HEK293 (cell line): ENCODE measurements at regions not wholly inside any gene's neighbourhood (a gene's known extent, or its start where the extent isn't known, plus 50 kb on each side); places are given as distances from the start of the nearest gene placed in this dataset.

Experiments
- CTCF ChIA-PET: fragments of 350-600 bp; formaldehyde crosslinking; extraction: SDS; loops from one replicate; lab custom pipeline; 2021; ENCODE audit warnings: antibody characterized with exemption; lab: Yijun Ruan, JAX
- POLR2A ChIA-PET: fragments of 300-600 bp; formaldehyde crosslinking; extraction: SDS; loops from one replicate; lab custom pipeline; 2020; ENCODE audit warnings: antibody characterized with exemption, inconsistent platforms; lab: Yijun Ruan, JAX
- H3K27ac ChIP-seq: fragments of 200-500 bp; sonication (Bioruptor generic); 2 replicates; pipeline ENCODE4 v1.5.1; 2014; ENCODE audit warnings: low read depth, low read length, control low read depth, inconsistent platforms; ENCODE audit errors: extremely low read depth
- H3K36me3 ChIP-seq, 2 experiments: fragments of 200-500 bp in 1 of 2; sonication (Bioruptor generic) in 1 of 2; 1 replicate in 1 of 2; 2 replicates in 1 of 2; pipeline ENCODE4 v1.5.1; 2014 to 2017; ENCODE audit warnings: inconsistent platforms in 2 of 2, low read length in 2 of 2; ENCODE audit not compliant: control insufficient read depth in 2 of 2, insufficient read depth in 1 of 2
- H3K4me1 ChIP-seq: fragments of 200-500 bp; sonication (Bioruptor generic); 2 replicates; pipeline ENCODE4 v1.5.1; 2014; ENCODE audit warnings: mild to moderate bottlenecking, low read length, inconsistent platforms; ENCODE audit not compliant: control insufficient read depth, insufficient read depth
- H3K4me3 ChIP-seq: 2 replicates; pipeline ENCODE4 v1.5.1; 2011; ENCODE audit warnings: low read depth, mild to moderate bottlenecking, control low read depth, low read length, moderate library complexity
- H3K9me3 ChIP-seq: fragments of 200-500 bp; sonication (Bioruptor generic); 2 replicates; pipeline ENCODE4 v1.5.1; 2014; ENCODE audit warnings: low read depth, low read length, inconsistent platforms; ENCODE audit not compliant: control insufficient read depth, insufficient read depth
- GLI2 ChIP-seq: fragments of 450-650 bp; formaldehyde crosslinking; IDR thresholded peaks from 2 replicates; pipeline ENCODE4; 2017; ENCODE audit warnings: missing biosample characterization, missing genetic modification characterization, low read depth, borderline replicate concordance
- HOXC10 ChIP-seq: sonication (generic); formaldehyde crosslinking; IDR thresholded peaks from 2 replicates; pipeline ENCODE4 v1.8.1; 2023; ENCODE audit warnings: mild to moderate bottlenecking, missing genetic modification reagents
- OSR2 ChIP-seq: fragments of 450-650 bp; formaldehyde crosslinking; IDR thresholded peaks from 2 replicates; pipeline ENCODE4 v1.5.1; 2016; ENCODE audit warnings: missing biosample characterization, missing genetic modification characterization
- ZBTB7A ChIP-seq: fragments of 450-650 bp; formaldehyde crosslinking; IDR thresholded peaks from 2 replicates; pipeline ENCODE4 v1.5.1; 2016; ENCODE audit warnings: low read depth, missing biosample characterization, missing genetic modification characterization
- ZNF112 ChIP-seq: fragments of 450-650 bp; formaldehyde crosslinking; IDR thresholded peaks from 2 replicates; pipeline ENCODE4 v1.5.0; 2017; ENCODE audit warnings: missing biosample characterization, missing genetic modification characterization
- ZNF121 ChIP-seq: fragments of 450-650 bp; formaldehyde crosslinking; IDR thresholded peaks from 2 replicates; pipeline ENCODE4 v1.5.1; 2016; ENCODE audit warnings: missing biosample characterization, missing genetic modification characterization
- ZNF169 ChIP-seq: fragments of 450-650 bp; formaldehyde crosslinking; IDR thresholded peaks from 2 replicates; pipeline ENCODE4 v1.5.1; 2016; ENCODE audit warnings: missing biosample characterization, missing genetic modification characterization
- ZNF211 ChIP-seq: fragments of 450-650 bp; formaldehyde crosslinking; IDR thresholded peaks from 2 replicates; pipeline ENCODE4 v1.5.1; 2016; ENCODE audit warnings: low read depth, missing biosample characterization, missing genetic modification characterization
- ZNF311 ChIP-seq: fragments of 450-650 bp; formaldehyde crosslinking; IDR thresholded peaks from 2 replicates; pipeline ENCODE4 v1.5.1; 2017; ENCODE audit warnings: missing biosample characterization, missing genetic modification characterization, borderline replicate concordance
- ZNF366 ChIP-seq: fragments of 450-650 bp; formaldehyde crosslinking; conservative IDR thresholded peaks from 2 replicates; pipeline ENCODE4 v1.5.1; 2016; ENCODE audit warnings: missing biosample characterization, missing genetic modification characterization
- ZNF571 ChIP-seq: fragments of 450-650 bp; formaldehyde crosslinking; IDR thresholded peaks from 2 replicates; pipeline ENCODE4 v1.5.0; 2017; ENCODE audit warnings: missing biosample characterization, missing genetic modification characterization
- ZNF623 ChIP-seq: fragments of 450-650 bp; formaldehyde crosslinking; IDR thresholded peaks from 2 replicates; pipeline ENCODE4 v1.5.1; 2016; ENCODE audit warnings: missing biosample characterization, missing genetic modification characterization
- ZNF654 ChIP-seq: fragments of 450-650 bp; formaldehyde crosslinking; IDR thresholded peaks from 2 replicates; pipeline ENCODE4 v1.5.1; 2016; ENCODE audit warnings: low read depth, missing biosample characterization, missing genetic modification characterization
- ZNF660 ChIP-seq: fragments of 450-650 bp; IDR thresholded peaks from 2 replicates; pipeline ENCODE4 v1.5.1; 2018; ENCODE audit warnings: missing biosample characterization, mild to moderate bottlenecking, missing genetic modification characterization
- ZNF701 ChIP-seq: fragments of 450-650 bp; formaldehyde crosslinking; IDR thresholded peaks from 2 replicates; pipeline ENCODE4 v1.5.1; 2016; ENCODE audit warnings: missing biosample characterization, missing genetic modification characterization
- TF ChIP-seq, protein P1 (sequence below): fragments of 450-650 bp; formaldehyde crosslinking; IDR thresholded peaks from 2 replicates; pipeline ENCODE4 v1.5.1; 2016; ENCODE audit warnings: missing biosample characterization, missing genetic modification characterization, borderline replicate concordance
- TF ChIP-seq, protein P2 (sequence below): fragments of 450-650 bp; formaldehyde crosslinking; IDR thresholded peaks from 2 replicates; pipeline ENCODE4 v1.5.1; 2016; ENCODE audit warnings: missing biosample characterization, missing genetic modification characterization, borderline replicate concordance
- TF ChIP-seq, protein P3 (sequence below): fragments of 450-650 bp; formaldehyde crosslinking; IDR thresholded peaks from 2 replicates; pipeline ENCODE4 v1.5.1; 2016; ENCODE audit warnings: missing biosample characterization, missing genetic modification characterization

DNA sequence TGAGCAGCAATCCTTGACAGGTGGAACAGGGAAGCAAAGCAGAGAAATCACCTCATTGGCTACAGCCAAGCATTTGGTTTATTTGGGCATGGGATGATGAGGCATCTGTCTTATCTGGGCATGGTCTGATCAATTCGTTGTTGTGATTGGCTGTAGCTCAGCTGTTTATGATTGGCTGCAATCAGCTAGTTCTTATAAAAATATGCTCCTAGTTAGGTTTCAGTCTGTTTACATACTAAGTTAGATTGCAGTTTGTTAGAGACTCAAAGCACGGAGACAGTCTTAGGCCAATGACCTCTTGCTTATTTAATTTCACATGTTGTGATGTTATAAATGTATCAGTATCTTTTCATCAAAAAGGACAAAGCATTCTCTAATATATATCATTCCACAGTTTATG lies 312.0 kb downstream of the PDGFC start (continued):
- TF ChIP-seq, protein P1, sequence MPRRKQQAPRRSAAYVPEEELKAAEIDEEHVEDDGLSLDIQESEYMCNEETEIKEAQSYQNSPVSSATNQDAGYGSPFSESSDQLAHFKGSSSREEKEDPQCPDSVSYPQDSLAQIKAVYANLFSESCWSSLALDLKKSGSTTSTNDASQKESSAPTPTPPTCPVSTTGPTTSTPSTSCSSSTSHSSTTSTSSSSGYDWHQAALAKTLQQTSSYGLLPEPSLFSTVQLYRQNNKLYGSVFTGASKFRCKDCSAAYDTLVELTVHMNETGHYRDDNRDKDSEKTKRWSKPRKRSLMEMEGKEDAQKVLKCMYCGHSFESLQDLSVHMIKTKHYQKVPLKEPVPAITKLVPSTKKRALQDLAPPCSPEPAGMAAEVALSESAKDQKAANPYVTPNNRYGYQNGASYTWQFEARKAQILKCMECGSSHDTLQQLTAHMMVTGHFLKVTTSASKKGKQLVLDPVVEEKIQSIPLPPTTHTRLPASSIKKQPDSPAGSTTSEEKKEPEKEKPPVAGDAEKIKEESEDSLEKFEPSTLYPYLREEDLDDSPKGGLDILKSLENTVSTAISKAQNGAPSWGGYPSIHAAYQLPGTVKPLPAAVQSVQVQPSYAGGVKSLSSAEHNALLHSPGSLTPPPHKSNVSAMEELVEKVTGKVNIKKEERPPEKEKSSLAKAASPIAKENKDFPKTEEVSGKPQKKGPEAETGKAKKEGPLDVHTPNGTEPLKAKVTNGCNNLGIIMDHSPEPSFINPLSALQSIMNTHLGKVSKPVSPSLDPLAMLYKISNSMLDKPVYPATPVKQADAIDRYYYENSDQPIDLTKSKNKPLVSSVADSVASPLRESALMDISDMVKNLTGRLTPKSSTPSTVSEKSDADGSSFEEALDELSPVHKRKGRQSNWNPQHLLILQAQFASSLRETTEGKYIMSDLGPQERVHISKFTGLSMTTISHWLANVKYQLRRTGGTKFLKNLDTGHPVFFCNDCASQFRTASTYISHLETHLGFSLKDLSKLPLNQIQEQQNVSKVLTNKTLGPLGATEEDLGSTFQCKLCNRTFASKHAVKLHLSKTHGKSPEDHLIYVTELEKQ (tag by site-specific recombination): no peak
- no peak for TF ChIP-seq OSR2 (tag by site-specific recombination)
- no peak for TF ChIP-seq ZNF366 (tag by site-specific recombination)
- TF ChIP-seq ZNF311: no peak
- TF ChIP-seq, all 188 proteins: peak for 0

DNA sequence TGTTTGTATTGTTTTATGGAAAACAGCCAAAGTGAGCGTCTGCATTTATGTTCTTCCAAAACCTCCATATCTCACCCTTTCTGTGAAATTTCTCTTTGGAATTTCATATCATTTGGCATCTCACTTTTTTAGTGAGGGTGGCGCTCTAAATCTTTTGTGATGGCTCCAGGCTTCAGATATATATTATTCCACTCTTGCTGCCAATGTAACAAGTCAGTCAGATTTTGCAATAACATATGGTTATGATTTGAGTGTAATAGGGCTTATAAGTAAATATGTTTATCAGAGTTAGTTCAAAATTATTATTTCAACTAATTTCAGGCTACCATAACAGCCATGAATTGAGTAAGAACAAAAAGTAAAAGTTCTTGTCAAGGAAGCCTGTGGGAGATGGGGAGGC lies 314.7 kb downstream of the PDGFC start:
- ChIA-PET POLR2A (no interaction called here), CTCF (no interaction called here)

DNA sequence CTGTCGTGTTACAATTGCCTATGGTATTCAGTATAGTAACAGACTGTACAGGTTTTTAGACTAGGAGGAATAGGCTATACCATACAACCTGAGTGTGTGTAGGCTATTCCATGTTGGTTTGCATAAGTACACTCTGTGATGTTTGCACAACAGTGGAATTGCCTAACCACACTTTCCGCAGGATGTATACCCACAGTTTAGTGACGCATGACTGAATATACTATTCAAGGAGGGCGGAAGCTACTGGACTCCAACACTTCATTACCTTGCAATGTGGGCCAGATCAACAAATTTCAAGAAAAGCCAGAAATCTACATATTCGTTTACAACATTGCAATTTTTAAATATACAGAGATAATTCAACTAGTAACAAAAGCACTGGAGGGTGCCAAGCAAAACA lies 317.2 kb downstream of the PDGFC start:
- Histone ChIP-seq H3K4me3 (no peak overlapping the region), H3K36me3 (no peaks in the 10 kb centered on the region)
- TF ChIP-seq ZNF623 (tag by site-specific recombination) (no peak), ZNF654 (tag by site-specific recombination) (no peak), ZNF701 (no peak), ZNF660 (tag by site-specific recombination) (no peak), HOXC10 (CRISPR knock-in tag) (no peak), ZNF211 (tag by site-specific recombination) (no peak)
- TF ChIP-seq, protein P2, sequence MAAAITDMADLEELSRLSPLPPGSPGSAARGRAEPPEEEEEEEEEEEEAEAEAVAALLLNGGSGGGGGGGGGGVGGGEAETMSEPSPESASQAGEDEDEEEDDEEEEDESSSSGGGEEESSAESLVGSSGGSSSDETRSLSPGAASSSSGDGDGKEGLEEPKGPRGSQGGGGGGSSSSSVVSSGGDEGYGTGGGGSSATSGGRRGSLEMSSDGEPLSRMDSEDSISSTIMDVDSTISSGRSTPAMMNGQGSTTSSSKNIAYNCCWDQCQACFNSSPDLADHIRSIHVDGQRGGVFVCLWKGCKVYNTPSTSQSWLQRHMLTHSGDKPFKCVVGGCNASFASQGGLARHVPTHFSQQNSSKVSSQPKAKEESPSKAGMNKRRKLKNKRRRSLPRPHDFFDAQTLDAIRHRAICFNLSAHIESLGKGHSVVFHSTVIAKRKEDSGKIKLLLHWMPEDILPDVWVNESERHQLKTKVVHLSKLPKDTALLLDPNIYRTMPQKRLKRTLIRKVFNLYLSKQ (tag by site-specific recombination): no peak
- TF ChIP-seq, protein P3, sequence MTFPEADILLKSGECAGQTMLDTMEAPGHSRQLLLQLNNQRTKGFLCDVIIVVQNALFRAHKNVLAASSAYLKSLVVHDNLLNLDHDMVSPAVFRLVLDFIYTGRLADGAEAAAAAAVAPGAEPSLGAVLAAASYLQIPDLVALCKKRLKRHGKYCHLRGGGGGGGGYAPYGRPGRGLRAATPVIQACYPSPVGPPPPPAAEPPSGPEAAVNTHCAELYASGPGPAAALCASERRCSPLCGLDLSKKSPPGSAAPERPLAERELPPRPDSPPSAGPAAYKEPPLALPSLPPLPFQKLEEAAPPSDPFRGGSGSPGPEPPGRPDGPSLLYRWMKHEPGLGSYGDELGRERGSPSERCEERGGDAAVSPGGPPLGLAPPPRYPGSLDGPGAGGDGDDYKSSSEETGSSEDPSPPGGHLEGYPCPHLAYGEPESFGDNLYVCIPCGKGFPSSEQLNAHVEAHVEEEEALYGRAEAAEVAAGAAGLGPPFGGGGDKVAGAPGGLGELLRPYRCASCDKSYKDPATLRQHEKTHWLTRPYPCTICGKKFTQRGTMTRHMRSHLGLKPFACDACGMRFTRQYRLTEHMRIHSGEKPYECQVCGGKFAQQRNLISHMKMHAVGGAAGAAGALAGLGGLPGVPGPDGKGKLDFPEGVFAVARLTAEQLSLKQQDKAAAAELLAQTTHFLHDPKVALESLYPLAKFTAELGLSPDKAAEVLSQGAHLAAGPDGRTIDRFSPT: no peak
- TF ChIP-seq, all 188 proteins: peak for 0
- Histone ChIP-seq H3K4me1 (no peaks in the 10 kb centered on the region), H3K27ac (no peak overlapping the region), H3K9me3 (no peaks in the 10 kb centered on the region)
- POLR2A ChIA-PET: no interaction called here
- CTCF ChIA-PET: no interaction called here

More for the DNA sequence above, 314.7 kb downstream of the PDGFC start:
- Histone ChIP-seq H3K36me3 (no peaks in the 10 kb centered on the region), H3K27ac (no peak overlapping the region), H3K4me3 (no peak overlapping the region), H3K9me3 (no peaks in the 10 kb centered on the region), H3K4me1 (no peaks in the 10 kb centered on the region)
- no peak for TF ChIP-seq GLI2 (tag by site-specific recombination)
- no peak for TF ChIP-seq ZNF571 (tag by site-specific recombination)
- TF ChIP-seq ZNF366 (tag by site-specific recombination): no peak
- TF ChIP-seq ZNF169 (tag by site-specific recombination): no peak
- TF ChIP-seq ZBTB7A (tag by site-specific recombination): no peak
- TF ChIP-seq ZNF121 (tag by site-specific recombination): no peak
- no peak for TF ChIP-seq ZNF112 (tag by site-specific recombination)
- TF ChIP-seq ZNF211 (tag by site-specific recombination): no peak
